ENCODE measurements at regions not wholly inside any gene's neighbourhood (a gene's known extent, or its start where the extent isn't known, plus 50 kb on each side); places are given as distances from the start of the nearest gene placed in this dataset.

- DNase-seq: no peak
Observed at GRCh38 chr18:78127041-78127440, 852.6 kb upstream of the SALL3 start.

GRCh38 chr18:78128004-78128403 lies 851.6 kb upstream of the SALL3 start:
- no peak for ATAC-seq
- WGBS, 4 donors: 72 to 81% (median 75%) methylated on average over 8 of the region's 8 CpGs

More at GRCh38 chr18:78127041-78127440, 852.6 kb upstream of the SALL3 start:
- Histone ChIP-seq H3K4me3 (no peak overlapping the region), H3K9me3 (no peaks in the 10 kb centered on the region), H3K27me3 (peaks cover 0 to 23% (median 0%) of the 10 kb centered on the region in 9 donors), H3K4me1 (no peaks in the 10 kb centered on the region), H3K27ac (no peak overlapping the region), H3K36me3 (no peaks in the 10 kb centered on the region)
- intact Hi-C loops (cut with DNase I): no loop called here
- TF ChIP-seq CTCF (IDR thresholded peaks at IDR 0.05) (no peak), POLR2A (IDR thresholded peaks at IDR 0.05) (no peak)
- no peak for ATAC-seq
- 82 to 90% (median 88%) methylated on average over 18 to 20 of the region's 20 CpGs for WGBS, 4 donors

GRCh38 chr18:78129260-78129659 lies 850.4 kb upstream of the SALL3 start:
- DNase-seq (no peak), ATAC-seq (no peak)
- TF ChIP-seq CTCF (IDR thresholded peaks at IDR 0.05): no peak
- Histone ChIP-seq H3K4me3 (no peak overlapping the region), H3K4me1 (no peaks in the 10 kb centered on the region), H3K36me3 (no peaks in the 10 kb centered on the region), H3K9me3 (no peaks in the 10 kb centered on the region), H3K27me3 (peaks cover 0 to 16% (median 0%) of the 10 kb centered on the region in 9 donors), H3K27ac (no peak overlapping the region)
- intact Hi-C loops (cut with DNase I): no loop called here
- 58 to 83% (median 68%) methylated on average over 8 of the region's 8 CpGs for WGBS, 4 donors

More at GRCh38 chr18:78128004-78128403, 851.6 kb upstream of the SALL3 start:
- DNase-seq: no peak
- Histone ChIP-seq H3K27me3 (peaks cover 0 to 23% (median 0%) of the 10 kb centered on the region in 9 donors), H3K4me3 (no peak overlapping the region), H3K27ac (no peak overlapping the region), H3K9me3 (no peaks in the 10 kb centered on the region), H3K36me3 (no peaks in the 10 kb centered on the region), H3K4me1 (no peaks in the 10 kb centered on the region)
- TF ChIP-seq CTCF (IDR thresholded peaks at IDR 0.05) (no peak), POLR2A (IDR thresholded peaks at IDR 0.05) (no peak)
- intact Hi-C loops (cut with DNase I): no loop called here

GRCh38 chr18:78130232-78131195 lies 849.1 kb upstream of the SALL3 start:
- Histone ChIP-seq H3K36me3 (no peaks in the 10 kb centered on the region), H3K27ac (no peak overlapping the region), H3K9me3 (no peaks in the 10 kb centered on the region), H3K4me1 (no peaks in the 10 kb centered on the region), H3K4me3 (no peak overlapping the region), H3K27me3 (peaks cover 0 to 16% (median 0%) of the 10 kb centered on the region in 9 donors)
- WGBS, 4 donors: 51 to 64% (median 56%) methylated on average over 12 of the region's 12 CpGs
- ATAC-seq (no peak), DNase-seq (no peak)
- no peak for TF ChIP-seq POLR2A (IDR thresholded peaks at IDR 0.05)
- TF ChIP-seq CTCF (IDR thresholded peaks at IDR 0.05): no peak
- intact Hi-C loops (cut with DNase I): no loop called here

Measured in heart left ventricle (tissue), 16 donors.